ENCODE measurements at regions not wholly inside any gene's neighbourhood (a gene's known extent, or its start where the extent isn't known, plus 50 kb on each side); places are given as distances from the start of the nearest gene placed in this dataset.

DNA sequence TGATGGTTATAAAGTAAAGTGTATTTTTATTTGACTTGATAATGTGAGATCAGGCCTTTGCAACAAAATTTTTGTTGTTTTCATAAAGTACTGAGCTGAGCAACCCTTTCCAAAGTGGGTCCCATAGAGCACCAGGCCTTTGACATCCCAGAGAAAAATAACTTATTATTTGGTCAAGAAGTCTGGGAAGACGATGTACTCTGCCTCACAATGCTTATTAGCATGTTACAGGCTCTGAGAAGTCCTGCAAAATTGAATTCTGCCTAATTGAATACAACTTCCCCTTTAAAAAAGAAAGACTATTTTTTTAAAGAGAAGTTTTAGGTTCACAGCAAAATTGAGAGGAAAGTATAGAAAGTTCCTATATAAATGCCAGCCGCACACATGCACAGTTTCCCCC lies 151.5 kb upstream of the TCF4 start:
- TF ChIP-seq, protein P1, sequence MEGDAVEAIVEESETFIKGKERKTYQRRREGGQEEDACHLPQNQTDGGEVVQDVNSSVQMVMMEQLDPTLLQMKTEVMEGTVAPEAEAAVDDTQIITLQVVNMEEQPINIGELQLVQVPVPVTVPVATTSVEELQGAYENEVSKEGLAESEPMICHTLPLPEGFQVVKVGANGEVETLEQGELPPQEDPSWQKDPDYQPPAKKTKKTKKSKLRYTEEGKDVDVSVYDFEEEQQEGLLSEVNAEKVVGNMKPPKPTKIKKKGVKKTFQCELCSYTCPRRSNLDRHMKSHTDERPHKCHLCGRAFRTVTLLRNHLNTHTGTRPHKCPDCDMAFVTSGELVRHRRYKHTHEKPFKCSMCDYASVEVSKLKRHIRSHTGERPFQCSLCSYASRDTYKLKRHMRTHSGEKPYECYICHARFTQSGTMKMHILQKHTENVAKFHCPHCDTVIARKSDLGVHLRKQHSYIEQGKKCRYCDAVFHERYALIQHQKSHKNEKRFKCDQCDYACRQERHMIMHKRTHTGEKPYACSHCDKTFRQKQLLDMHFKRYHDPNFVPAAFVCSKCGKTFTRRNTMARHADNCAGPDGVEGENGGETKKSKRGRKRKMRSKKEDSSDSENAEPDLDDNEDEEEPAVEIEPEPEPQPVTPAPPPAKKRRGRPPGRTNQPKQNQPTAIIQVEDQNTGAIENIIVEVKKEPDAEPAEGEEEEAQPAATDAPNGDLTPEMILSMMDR (IDR thresholded peaks at IDR 0.05; ENCODE audit: low read depth, low read length, poor library complexity, severe bottlenecking), result no peak
- no peak for TF ChIP-seq EZH2phosphoT487 (IDR thresholded peaks at IDR 0.05; ENCODE audit: borderline replicate concordance, low read length)
